ENCODE measurements at regions not wholly inside any gene's neighbourhood (a gene's known extent, or its start where the extent isn't known, plus 50 kb on each side); places are given as distances from the start of the nearest gene placed in this dataset.

GRCh38 chr1:30130099-30130498 lies 593.3 kb downstream of the MATN1 start:
- Histone ChIP-seq H3K4me3 (ENCODE audit: low read depth in 1 of 2, low read length in 2 of 2) (no peak overlapping the region), H3K27ac (ENCODE audit: low read length) (no peak overlapping the region), H3K4me1 (ENCODE audit: control insufficient read depth in 1 of 2, insufficient read depth in 2 of 2, low read length in 2 of 2) (no peaks in the 10 kb centered on the region)

GRCh38 chr1:30129421-30130055 lies 593.8 kb downstream of the MATN1 start:
- Histone ChIP-seq H3K4me1 (ENCODE audit: control insufficient read depth in 1 of 2, insufficient read depth in 2 of 2, low read length in 2 of 2) (no peaks in the 10 kb centered on the region), H3K9me3 (ENCODE audit: control insufficient read depth in 1 of 2, low read length in 2 of 2) (no peaks in the 10 kb centered on the region), H3K27ac (ENCODE audit: low read length) (no peak overlapping the region), H3K4me3 (ENCODE audit: low read depth in 1 of 2, low read length in 2 of 2) (no peak overlapping the region), H3K36me3 (ENCODE audit: control insufficient read depth in 1 of 2, insufficient read depth in 2 of 2, low read length in 2 of 2) (no peaks in the 10 kb centered on the region), H3K27me3 (ENCODE audit: low read depth, low read length) (no peaks in the 10 kb centered on the region)

More at GRCh38 chr1:30130099-30130498, 593.3 kb downstream of the MATN1 start:
- Histone ChIP-seq H3K9me3 (ENCODE audit: control insufficient read depth in 1 of 2, low read length in 2 of 2) (no peaks in the 10 kb centered on the region), H3K27me3 (ENCODE audit: low read depth, low read length) (no peaks in the 10 kb centered on the region), H3K36me3 (ENCODE audit: control insufficient read depth in 1 of 2, insufficient read depth in 2 of 2, low read length in 2 of 2) (no peaks in the 10 kb centered on the region)

- Histone ChIP-seq H3K27me3 (ENCODE audit: low read depth, low read length) (no peaks in the 10 kb centered on the region), H3K4me1 (ENCODE audit: control insufficient read depth in 1 of 2, insufficient read depth in 2 of 2, low read length in 2 of 2) (no peaks in the 10 kb centered on the region)
These were observed 594.4 kb downstream of the MATN1 start for GRCh38 chr1:30129001-30129408.

GRCh38 chr1:30126848-30127247 lies 596.5 kb downstream of the MATN1 start:
- Histone ChIP-seq H3K4me1 (ENCODE audit: control insufficient read depth in 1 of 2, insufficient read depth in 2 of 2, low read length in 2 of 2) (no peaks in the 10 kb centered on the region), H3K27me3 (ENCODE audit: low read depth, low read length) (no peaks in the 10 kb centered on the region), H3K4me3 (ENCODE audit: low read depth in 1 of 2, low read length in 2 of 2) (no peak overlapping the region), H3K36me3 (ENCODE audit: control insufficient read depth in 1 of 2, insufficient read depth in 2 of 2, low read length in 2 of 2) (no peaks in the 10 kb centered on the region), H3K9me3 (ENCODE audit: control insufficient read depth in 1 of 2, low read length in 2 of 2) (no peaks in the 10 kb centered on the region), H3K27ac (ENCODE audit: low read length) (no peak overlapping the region)

More at GRCh38 chr1:30129001-30129408, 594.4 kb downstream of the MATN1 start:
- H3K4me3 ChIP-seq (ENCODE audit: low read depth in 1 of 2, low read length in 2 of 2): no peak overlapping the region
- no peaks in the 10 kb centered on the region for H3K36me3 ChIP-seq (ENCODE audit: control insufficient read depth in 1 of 2, insufficient read depth in 2 of 2, low read length in 2 of 2)
- no peaks in the 10 kb centered on the region for H3K9me3 ChIP-seq (ENCODE audit: control insufficient read depth in 1 of 2, low read length in 2 of 2)
- no peak overlapping the region for H3K27ac ChIP-seq (ENCODE audit: low read length)

- Histone ChIP-seq H3K9me3 (ENCODE audit: control insufficient read depth in 1 of 2, low read length in 2 of 2) (no peaks in the 10 kb centered on the region), H3K27ac (ENCODE audit: low read length) (no peak overlapping the region), H3K4me1 (ENCODE audit: control insufficient read depth in 1 of 2, insufficient read depth in 2 of 2, low read length in 2 of 2) (no peaks in the 10 kb centered on the region), H3K27me3 (ENCODE audit: low read depth, low read length) (no peaks in the 10 kb centered on the region), H3K4me3 (ENCODE audit: low read depth in 1 of 2, low read length in 2 of 2) (no peak overlapping the region), H3K36me3 (ENCODE audit: control insufficient read depth in 1 of 2, insufficient read depth in 2 of 2, low read length in 2 of 2) (no peaks in the 10 kb centered on the region)
These were observed 597.6 kb downstream of the MATN1 start for GRCh38 chr1:30125821-30126170.

- Histone ChIP-seq H3K4me1 (ENCODE audit: control insufficient read depth in 1 of 2, insufficient read depth in 2 of 2, low read length in 2 of 2) (no peaks in the 10 kb centered on the region), H3K4me3 (ENCODE audit: low read depth in 1 of 2, low read length in 2 of 2) (no peak overlapping the region), H3K9me3 (ENCODE audit: control insufficient read depth in 1 of 2, low read length in 2 of 2) (no peaks in the 10 kb centered on the region), H3K27me3 (ENCODE audit: low read depth, low read length) (no peaks in the 10 kb centered on the region), H3K36me3 (ENCODE audit: control insufficient read depth in 1 of 2, insufficient read depth in 2 of 2, low read length in 2 of 2) (no peaks in the 10 kb centered on the region), H3K27ac (ENCODE audit: low read length) (no peak overlapping the region)
These were observed 598.2 kb downstream of the MATN1 start for GRCh38 chr1:30125021-30125820.

GRCh38 chr1:30123896-30124295 lies 599.5 kb downstream of the MATN1 start:
- H3K36me3 ChIP-seq (ENCODE audit: control insufficient read depth in 1 of 2, insufficient read depth in 2 of 2, low read length in 2 of 2): no peaks in the 10 kb centered on the region
- no peak overlapping the region for H3K27ac ChIP-seq (ENCODE audit: low read length)
- no peaks in the 10 kb centered on the region for H3K9me3 ChIP-seq (ENCODE audit: control insufficient read depth in 1 of 2, low read length in 2 of 2)
- no peaks in the 10 kb centered on the region for H3K4me1 ChIP-seq (ENCODE audit: control insufficient read depth in 1 of 2, insufficient read depth in 2 of 2, low read length in 2 of 2)
- no peaks in the 10 kb centered on the region for H3K27me3 ChIP-seq (ENCODE audit: low read depth, low read length)
- no peak overlapping the region for H3K4me3 ChIP-seq (ENCODE audit: low read depth in 1 of 2, low read length in 2 of 2)

- no peaks in the 10 kb centered on the region for H3K9me3 ChIP-seq (ENCODE audit: control insufficient read depth in 1 of 2, low read length in 2 of 2)
These were observed 600.3 kb downstream of the MATN1 start for GRCh38 chr1:30123036-30123435.

GRCh38 chr1:30120245-30121000 lies 603.0 kb downstream of the MATN1 start:
- Histone ChIP-seq H3K36me3 (ENCODE audit: control insufficient read depth in 1 of 2, insufficient read depth in 2 of 2, low read length in 2 of 2) (no peaks in the 10 kb centered on the region), H3K27me3 (ENCODE audit: low read depth, low read length) (no peaks in the 10 kb centered on the region), H3K27ac (ENCODE audit: low read length) (no peak overlapping the region), H3K4me1 (ENCODE audit: control insufficient read depth in 1 of 2, insufficient read depth in 2 of 2, low read length in 2 of 2) (no peaks in the 10 kb centered on the region), H3K4me3 (ENCODE audit: low read depth in 1 of 2, low read length in 2 of 2) (no peak overlapping the region), H3K9me3 (ENCODE audit: control insufficient read depth in 1 of 2, low read length in 2 of 2) (no peaks in the 10 kb centered on the region)

More at GRCh38 chr1:30123036-30123435, 600.3 kb downstream of the MATN1 start:
- Histone ChIP-seq H3K27ac (ENCODE audit: low read length) (no peak overlapping the region), H3K27me3 (ENCODE audit: low read depth, low read length) (no peaks in the 10 kb centered on the region), H3K36me3 (ENCODE audit: control insufficient read depth in 1 of 2, insufficient read depth in 2 of 2, low read length in 2 of 2) (no peaks in the 10 kb centered on the region), H3K4me1 (ENCODE audit: control insufficient read depth in 1 of 2, insufficient read depth in 2 of 2, low read length in 2 of 2) (no peaks in the 10 kb centered on the region), H3K4me3 (ENCODE audit: low read depth in 1 of 2, low read length in 2 of 2) (no peak overlapping the region)

GRCh38 chr1:30117685-30118084 lies 605.7 kb downstream of the MATN1 start:
- no peaks in the 10 kb centered on the region for H3K27me3 ChIP-seq (ENCODE audit: low read depth, low read length)
- no peaks in the 10 kb centered on the region for H3K36me3 ChIP-seq (ENCODE audit: control insufficient read depth in 1 of 2, insufficient read depth in 2 of 2, low read length in 2 of 2)
- H3K9me3 ChIP-seq (ENCODE audit: control insufficient read depth in 1 of 2, low read length in 2 of 2): no peaks in the 10 kb centered on the region
- H3K4me1 ChIP-seq (ENCODE audit: control insufficient read depth in 1 of 2, insufficient read depth in 2 of 2, low read length in 2 of 2): no peaks in the 10 kb centered on the region
- no peak overlapping the region for H3K4me3 ChIP-seq (ENCODE audit: low read depth in 1 of 2, low read length in 2 of 2)
- no peak overlapping the region for H3K27ac ChIP-seq (ENCODE audit: low read length)

- H3K4me1 ChIP-seq (ENCODE audit: control insufficient read depth in 1 of 2, insufficient read depth in 2 of 2, low read length in 2 of 2): no peaks in the 10 kb centered on the region
- no peaks in the 10 kb centered on the region for H3K9me3 ChIP-seq (ENCODE audit: control insufficient read depth in 1 of 2, low read length in 2 of 2)
- H3K36me3 ChIP-seq (ENCODE audit: control insufficient read depth in 1 of 2, insufficient read depth in 2 of 2, low read length in 2 of 2): no peaks in the 10 kb centered on the region
- H3K27me3 ChIP-seq (ENCODE audit: low read depth, low read length): peaks cover 7% of the 10 kb centered on the region
- no peak overlapping the region for H3K27ac ChIP-seq (ENCODE audit: low read length)
- no peak overlapping the region for H3K4me3 ChIP-seq (ENCODE audit: low read depth in 1 of 2, low read length in 2 of 2)
These were observed 612.0 kb downstream of the MATN1 start for GRCh38 chr1:30111431-30111830.
